ENCODE measurements at regions not wholly inside any gene's neighbourhood (a gene's known extent, or its start where the extent isn't known, plus 50 kb on each side); places are given as distances from the start of the nearest gene placed in this dataset.
A peak's percentile ranks its signal among the peaks of the same experiment; 100 is the strongest.

- H3K4me3 ChIP-seq (replicated peaks; ENCODE audit: low read depth, low read length), result no peak overlapping the region
- DNase-seq (ENCODE audit: extremely low read depth, low read depth), result no peak
- no peak for TF ChIP-seq CTCF (IDR thresholded peaks at IDR 0.05; ENCODE audit: low read depth, low read length, missing control alignments)
Measured at GRCh38 chr5:73376618-73377170, 71.9 kb downstream of the FOXD1 start.

GRCh38 chr5:73375949-73376348, 72.6 kb downstream of the FOXD1 start:
- no peak for TF ChIP-seq CTCF (IDR thresholded peaks at IDR 0.05; ENCODE audit: low read depth, low read length, missing control alignments)
- no peak for DNase-seq (ENCODE audit: extremely low read depth, low read depth)

GRCh38 chr5:73375191-73375545, 73.4 kb downstream of the FOXD1 start:
- no peak for DNase-seq (ENCODE audit: extremely low read depth, low read depth)
- no peak for TF ChIP-seq CTCF (IDR thresholded peaks at IDR 0.05; ENCODE audit: low read depth, low read length, missing control alignments)

More at GRCh38 chr5:73375949-73376348, 72.6 kb downstream of the FOXD1 start:
- no peak overlapping the region for H3K4me3 ChIP-seq (replicated peaks; ENCODE audit: low read depth, low read length)

GRCh38 chr5:73374520-73375190, 73.9 kb downstream of the FOXD1 start:
- no peak overlapping the region for H3K4me3 ChIP-seq (replicated peaks; ENCODE audit: low read depth, low read length)
- no peak for DNase-seq (ENCODE audit: extremely low read depth, low read depth)
- no peak for TF ChIP-seq CTCF (IDR thresholded peaks at IDR 0.05; ENCODE audit: low read depth, low read length, missing control alignments)

More at GRCh38 chr5:73375191-73375545, 73.4 kb downstream of the FOXD1 start:
- H3K4me3 ChIP-seq (replicated peaks; ENCODE audit: low read depth, low read length), result no peak overlapping the region

GRCh38 chr5:73373814-73374510, 74.6 kb downstream of the FOXD1 start:
- H3K4me3 ChIP-seq (replicated peaks; ENCODE audit: low read depth, low read length), result no peak overlapping the region
- no peak for TF ChIP-seq CTCF (IDR thresholded peaks at IDR 0.05; ENCODE audit: low read depth, low read length, missing control alignments)
- DNase-seq (ENCODE audit: extremely low read depth, low read depth), result no peak

- DNase-seq (ENCODE audit: extremely low read depth, low read depth), result peak; percentile 67
- TF ChIP-seq CTCF (IDR thresholded peaks at IDR 0.05; ENCODE audit: low read depth, low read length, missing control alignments), result no peak
- H3K4me3 ChIP-seq (replicated peaks; ENCODE audit: low read depth, low read length), result peak overlapping the region; percentile 7; the same call in 1 of the 2 replicates
Measured at GRCh38 chr5:73370640-73371583, 77.7 kb downstream of the FOXD1 start.
